HG02642 (cell line): ENCODE measurements at regions not wholly inside any gene's neighbourhood (a gene's known extent, or its start where the extent isn't known, plus 50 kb on each side); places are given as distances from the start of the nearest gene placed in this dataset.
"Not testable (repeated sequence)": the region's sequence is repeated elsewhere in the genome, so short reads cannot be mapped to it uniquely, and the experiment has no call there.

Experiments used
- ATAC-seq: cut with Tn5 transposase; IDR thresholded peaks from one replicate; pipeline ENCODE4 v1.9.1; 2021; ENCODE audit warnings: mild to moderate bottlenecking; ENCODE audit not compliant: unreplicated experiment, poor library complexity

GRCh38 chr5:27938989-27939388 is 900.6 kb upstream of the CDH9 start:
- ATAC-seq: no peak

- ATAC-seq: no peak
These were observed 889.7 kb upstream of the CDH9 start for GRCh38 chr5:27928060-27928459.

DNA sequence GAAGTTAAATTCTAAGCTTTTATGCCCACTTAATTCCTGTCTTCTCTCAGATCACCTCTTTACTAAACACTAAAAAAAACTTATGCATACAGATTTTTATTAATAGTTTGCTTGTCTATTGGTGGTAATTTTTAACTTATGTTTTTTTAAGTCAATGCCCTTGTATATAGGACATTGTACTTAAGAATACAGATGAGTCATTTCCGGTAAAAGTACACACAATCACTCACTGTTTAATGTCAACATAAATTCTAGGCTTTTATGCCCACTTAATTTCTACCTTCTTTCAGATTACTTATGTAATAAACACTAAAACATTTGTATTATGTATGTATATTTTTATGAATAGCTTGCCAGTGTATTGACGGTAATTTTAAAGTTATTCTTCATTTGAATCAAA is 872.8 kb upstream of the CDH9 start:
- no peak for ATAC-seq

DNA sequence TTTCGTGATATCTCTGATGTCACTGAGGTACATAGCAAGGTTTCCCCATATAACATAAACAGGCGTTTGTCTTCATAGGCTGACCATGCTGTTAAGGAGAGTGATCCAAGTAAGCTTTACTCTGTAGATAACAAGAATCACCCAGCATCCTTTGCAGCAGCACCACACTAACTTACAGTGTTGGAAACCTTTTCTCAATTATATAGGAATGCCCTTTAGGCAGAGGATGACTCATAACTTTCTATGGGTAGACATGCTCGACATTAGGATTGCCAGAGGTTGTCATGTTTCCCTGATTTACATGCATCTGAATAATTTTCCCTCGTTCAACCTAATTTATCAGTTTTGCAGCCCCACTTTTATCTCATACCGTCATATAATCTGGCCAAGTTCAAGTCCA is 870.0 kb upstream of the CDH9 start:
- ATAC-seq: no peak

DNA sequence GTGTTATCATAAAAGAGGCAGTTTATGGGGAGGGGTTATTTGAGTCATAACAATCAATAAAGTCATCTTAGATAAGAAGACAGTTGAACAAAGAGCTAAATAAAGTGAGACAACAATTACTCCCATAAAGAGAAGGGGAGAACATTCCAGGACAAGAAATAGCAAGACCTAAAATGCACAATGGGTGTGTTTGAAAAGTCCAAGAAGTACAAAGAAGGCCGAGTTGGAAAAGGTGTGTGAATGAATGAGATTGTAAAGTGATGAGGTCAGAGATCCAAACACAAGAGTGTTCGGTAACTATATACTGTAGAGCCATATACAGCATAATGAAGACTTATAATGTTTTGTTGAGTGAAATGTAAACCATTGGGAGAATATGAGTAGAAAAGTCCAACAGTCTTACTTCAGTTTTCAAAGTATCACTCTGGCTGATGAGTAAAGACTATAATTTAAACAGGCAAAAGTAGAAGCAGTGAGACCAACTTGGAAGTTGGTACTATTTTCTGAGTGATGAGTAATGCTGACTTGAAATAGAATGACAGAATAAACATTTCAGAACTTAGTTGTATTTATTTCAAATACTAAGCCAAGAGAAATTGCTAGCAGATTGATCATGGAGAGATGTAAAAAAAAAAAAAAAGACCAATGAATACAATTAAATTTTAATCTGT is 868.7 kb upstream of the CDH9 start:
- ATAC-seq: no peak

DNA sequence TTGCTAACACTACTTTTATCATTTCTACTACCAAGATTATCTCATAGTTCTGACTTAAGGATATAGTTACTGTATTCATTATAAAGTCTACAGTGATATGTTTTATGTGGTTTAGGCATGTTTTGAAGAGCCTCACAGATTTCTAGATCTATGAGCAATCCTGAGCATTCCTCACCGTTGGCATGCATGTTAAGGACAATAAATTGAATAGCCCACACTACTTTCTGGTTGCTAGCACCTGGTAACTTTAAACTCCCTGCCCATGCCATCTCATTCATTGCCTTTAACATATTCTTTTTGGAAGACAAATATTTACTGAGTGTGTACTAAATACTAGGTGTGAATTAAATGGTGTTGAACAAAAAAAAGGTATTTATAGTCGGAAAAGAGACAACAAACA is 868.1 kb upstream of the CDH9 start:
- no peak for ATAC-seq

GRCh38 chr5:27900761-27901160 is 862.4 kb upstream of the CDH9 start:
- no peak for ATAC-seq

DNA sequence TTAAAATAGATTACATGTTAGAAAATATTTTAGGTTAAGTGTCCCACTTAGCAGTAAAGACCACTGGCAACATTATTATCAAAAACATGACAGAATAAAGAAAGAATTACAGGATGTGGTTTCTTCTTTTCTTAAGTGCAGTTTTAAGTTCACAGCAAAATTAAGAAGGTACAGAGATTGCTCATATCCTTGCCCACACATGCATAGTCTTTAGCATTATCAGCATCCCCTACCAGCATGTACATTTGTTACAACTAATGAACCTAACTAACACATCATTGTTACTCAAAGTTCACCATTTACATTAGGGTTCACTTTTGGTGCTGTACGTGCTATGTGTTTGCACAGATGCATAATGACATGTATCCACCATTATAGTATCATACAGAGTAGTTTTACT is 837.7 kb upstream of the CDH9 start:
- ATAC-seq: no peak

DNA sequence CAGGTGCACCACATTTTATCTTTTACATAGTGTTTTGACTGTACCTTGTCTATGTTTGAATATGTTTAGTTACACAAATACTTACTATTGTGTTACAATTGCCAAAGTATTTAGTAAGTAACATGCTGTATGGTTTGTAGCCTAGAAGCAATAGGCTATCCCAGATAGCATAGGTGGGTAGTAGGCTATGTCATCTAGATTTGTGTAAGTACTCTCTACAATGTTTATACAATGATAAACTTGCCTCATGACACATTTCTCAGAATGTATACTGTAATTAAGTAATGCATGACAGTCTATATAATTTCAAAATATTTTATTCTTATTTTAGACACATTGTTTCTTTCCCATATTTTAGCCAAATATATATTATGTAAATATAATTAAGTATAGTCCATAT is 836.8 kb upstream of the CDH9 start:
- no peak for ATAC-seq

DNA sequence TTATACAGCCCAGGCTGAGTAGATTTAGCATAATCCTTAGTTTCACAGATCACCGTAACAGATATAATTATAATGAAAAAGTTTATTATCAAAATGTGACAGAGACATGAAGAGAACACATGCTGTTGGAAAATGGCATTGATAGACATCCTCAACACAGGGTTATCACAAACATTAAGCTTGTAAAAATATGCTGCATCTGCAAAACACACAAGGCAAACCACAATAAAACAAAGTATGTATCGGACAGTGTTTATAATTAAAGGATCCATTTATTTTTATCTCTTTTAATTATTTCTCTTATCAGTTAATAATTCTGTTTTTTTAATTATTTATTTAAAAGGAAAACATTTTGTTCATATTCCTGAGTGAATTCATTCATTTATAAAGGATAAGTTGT is 829.9 kb upstream of the CDH9 start:
- no peak for ATAC-seq

DNA sequence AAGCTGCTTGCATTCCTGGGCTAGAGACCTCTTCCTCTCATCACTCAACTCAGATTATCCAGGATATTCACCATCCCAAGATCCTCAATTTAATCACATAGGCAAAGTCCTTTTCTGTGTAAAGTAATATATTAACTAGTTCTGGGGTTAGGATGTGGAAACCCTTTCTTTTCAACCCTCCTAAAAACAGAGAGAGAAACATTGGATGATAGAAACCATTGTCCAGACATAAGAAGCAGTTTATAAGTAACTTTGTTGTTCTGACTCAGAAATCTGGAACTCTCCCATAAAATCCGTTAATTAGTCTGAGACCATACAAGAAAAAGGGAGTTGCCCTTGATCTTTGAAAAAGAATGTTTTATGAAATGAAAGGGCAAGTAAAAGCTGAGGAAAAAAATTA is 817.1 kb upstream of the CDH9 start:
- no peak for ATAC-seq

- ATAC-seq: no peak
These were observed 816.0 kb upstream of the CDH9 start for GRCh38 chr5:27854243-27854852.

- no peak for ATAC-seq
These were observed 806.9 kb upstream of the CDH9 start for GRCh38 chr5:27845248-27845647.

- not testable (repeated sequence) for ATAC-seq
These were observed 798.3 kb upstream of the CDH9 start for GRCh38 chr5:27836704-27837103.

- no peak for ATAC-seq
These were observed 794.5 kb upstream of the CDH9 start for GRCh38 chr5:27832886-27833285.

DNA sequence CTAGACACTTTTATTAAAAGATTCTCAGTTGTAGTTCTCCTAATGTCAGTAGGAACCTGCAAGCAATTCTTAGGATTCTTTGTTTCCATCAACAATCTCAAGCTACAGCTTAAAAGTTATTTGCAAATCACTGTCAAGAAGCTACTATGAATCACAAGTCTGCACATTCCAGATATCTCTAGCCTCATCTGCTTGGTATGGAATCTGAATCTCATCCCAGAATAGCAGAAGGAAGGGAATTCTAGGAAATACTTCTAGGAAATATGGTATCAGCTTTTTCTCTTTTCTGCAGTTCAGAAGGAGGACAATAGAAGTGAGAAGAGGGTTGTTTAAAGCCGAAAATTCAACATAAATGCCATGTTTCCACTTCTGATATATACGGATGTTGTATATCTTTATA is 792.2 kb upstream of the CDH9 start:
- no peak for ATAC-seq

GRCh38 chr5:27821681-27822080 is 783.3 kb upstream of the CDH9 start:
- no peak for ATAC-seq

- no peak for ATAC-seq
These were observed 780.5 kb upstream of the CDH9 start for GRCh38 chr5:27818888-27819287.

DNA sequence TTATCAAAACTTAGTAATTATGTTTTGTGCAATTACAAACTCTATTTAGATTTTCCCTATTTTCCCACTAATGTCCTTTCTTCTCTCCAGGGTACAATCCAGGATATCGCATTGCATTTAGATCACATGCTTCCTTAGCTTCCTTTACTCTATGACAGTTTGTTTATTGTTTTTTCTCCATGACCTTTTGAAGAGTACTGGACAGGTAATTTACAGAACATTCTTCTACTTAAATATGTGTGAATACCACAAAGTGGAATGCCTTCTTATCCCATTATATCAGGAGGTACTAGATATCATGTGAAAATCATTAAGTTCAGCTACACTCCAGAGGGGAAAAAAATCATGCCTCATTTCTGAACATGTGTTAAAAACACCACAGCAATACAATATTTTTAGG is 776.6 kb upstream of the CDH9 start:
- ATAC-seq: no peak

DNA sequence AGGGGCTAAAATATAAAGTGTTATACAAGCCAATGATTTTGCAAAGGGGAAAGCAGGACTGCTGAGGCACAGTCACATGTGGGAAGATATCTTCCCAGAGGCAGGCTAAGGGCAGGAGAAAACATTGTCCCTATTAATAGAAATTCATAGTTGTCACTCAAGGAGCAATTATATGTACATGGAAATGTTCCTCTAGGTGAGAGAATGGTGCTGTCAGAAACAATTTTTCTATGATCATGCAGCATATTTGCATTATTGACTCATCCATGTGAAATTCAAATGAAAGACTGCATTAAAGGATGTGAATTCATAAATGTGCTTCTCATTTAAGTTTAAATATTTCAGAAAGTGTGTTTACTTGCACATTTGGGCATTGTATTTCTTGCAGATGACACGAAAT is 775.9 kb upstream of the CDH9 start:
- no peak for ATAC-seq

- no peak for ATAC-seq
These were observed 772.1 kb upstream of the CDH9 start for GRCh38 chr5:27810458-27810857.

DNA sequence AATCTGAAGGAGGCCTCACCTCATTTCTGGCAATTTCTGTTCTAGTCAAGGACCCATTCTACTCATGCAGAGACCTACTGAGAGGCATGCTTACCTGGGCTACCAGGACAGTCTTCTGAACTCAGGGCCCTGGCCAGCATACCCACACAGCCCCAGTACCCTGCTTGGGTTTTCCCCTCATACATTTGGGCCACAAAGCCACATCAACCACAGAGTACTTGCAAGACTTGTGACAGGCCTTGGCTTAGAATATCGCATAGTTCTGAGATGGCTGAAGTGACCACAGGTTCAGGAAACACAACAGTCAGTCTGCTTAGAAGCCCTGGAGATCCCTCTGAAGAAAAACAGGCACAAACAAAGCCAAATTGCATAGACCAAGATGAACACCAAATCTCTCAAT is 758.8 kb upstream of the CDH9 start:
- ATAC-seq: no peak
